ENCODE measurements at regions not wholly inside any gene's neighbourhood (a gene's known extent, or its start where the extent isn't known, plus 50 kb on each side); places are given as distances from the start of the nearest gene placed in this dataset.

GRCh38 chr11:112760396-112761059 is 200.7 kb upstream of the NCAM1 start:
- H3K27me3 ChIP-seq (ENCODE audit: control insufficient read depth, insufficient read depth, low read length): no peaks in the 10 kb centered on the region
- H3K56ac ChIP-seq (ENCODE audit: extremely low read depth, insufficient read depth, low read length): no peak overlapping the region
- no peak for ATAC-seq (ENCODE audit: low read depth)
- H2BK15ac ChIP-seq (ENCODE audit: low read depth, low read length): no peak overlapping the region
- H3K9ac ChIP-seq (ENCODE audit: low read depth, low read length): no peak overlapping the region
- no peak overlapping the region for H2AFZ ChIP-seq (replicated peaks; ENCODE audit: low read length, poor library complexity)
- H3K27ac ChIP-seq (ENCODE audit: insufficient read depth, low read length): no peak overlapping the region
- no peaks in the 10 kb centered on the region for H4K20me1 ChIP-seq (ENCODE audit: insufficient read depth, low read length)
- no peak overlapping the region for H2AK9ac ChIP-seq (replicated peaks; ENCODE audit: low read depth, low read length, poor library complexity)
- H3K36me3 ChIP-seq (ENCODE audit: control insufficient read depth, insufficient read depth, low read length): no peaks in the 10 kb centered on the region
- 67% methylated on average over 1 of the region's 7 CpGs; no CpG with 5 or more reads in 1 of the 2 experiments for WGBS, 2 experiments (ENCODE audit: extremely low coverage in 2 of 2, insufficient read length in 1 of 2)
- no peak overlapping the region for H2BK120ac ChIP-seq (ENCODE audit: low read depth, low read length)
- H3K4me2 ChIP-seq (ENCODE audit: low read depth, low read length): no peak overlapping the region
- dilution Hi-C loops (cut with HindIII; ENCODE audit: low sequenced_read_pairs, unreplicated experiment): no loop called here
- no peak overlapping the region for H3K18ac ChIP-seq (ENCODE audit: low read depth, low read length)
- in situ Hi-C loops (cut with MboI; ENCODE audit: low sequenced_read_pairs): no loop called here
- intact Hi-C loops (cut with micrococcal nuclease): no loop called here
- H3K79me1 ChIP-seq (ENCODE audit: low read depth in 1 of 2, low read length in 2 of 2): no peaks in the 10 kb centered on the region
- H3K9me1 ChIP-seq (ENCODE audit: insufficient read depth, low read length): no peaks in the 10 kb centered on the region
- ChIA-PET CTCF (no interaction called here), POLR2A (ENCODE audit: unreplicated experiment) (no interaction called here)
- DNase-seq: no peak
- H3K4me3 ChIP-seq (ENCODE audit: insufficient read depth, low read depth, low read length): no peak overlapping the region
- H2BK5ac ChIP-seq (ENCODE audit: low read depth, low read length, poor library complexity, severe bottlenecking): no peak overlapping the region
- no peak overlapping the region for H3K14ac ChIP-seq (replicated peaks; ENCODE audit: low read depth, low read length)
- no peak overlapping the region for H3K4ac ChIP-seq (ENCODE audit: low read depth, low read length)
- no peaks in the 10 kb centered on the region for H3K9me3 ChIP-seq (ENCODE audit: control insufficient read depth, insufficient read depth, low read length)
- H2BK20ac ChIP-seq (ENCODE audit: low read depth, low read length): no peak overlapping the region
- no peak overlapping the region for H4K5ac ChIP-seq (ENCODE audit: low read depth, low read length)
- H3K4me1 ChIP-seq (ENCODE audit: control insufficient read depth, insufficient read depth, low read length): no peaks in the 10 kb centered on the region
- BruUV-seq (replicated peaks): no TSS peak
- H2AK5ac ChIP-seq (ENCODE audit: low read depth, low read length): no peak overlapping the region
- H4K8ac ChIP-seq (ENCODE audit: low read depth in 2 of 2, low read length in 2 of 2): no peak overlapping the region
- TF ChIP-seq RAD21 (IDR thresholded peaks at IDR 0.05; ENCODE audit: low read length): no peak
- TF ChIP-seq USF2 (IDR thresholded peaks at IDR 0.05; ENCODE audit: low read depth, low read length): no peak
- TF ChIP-seq CHD1 (IDR thresholded peaks at IDR 0.05; ENCODE audit: low read depth, low read length): no peak
- TF ChIP-seq SMC3 (IDR thresholded peaks at IDR 0.05; ENCODE audit: low read depth, low read length): no peak
- TF ChIP-seq MAFK (IDR thresholded peaks at IDR 0.05; ENCODE audit: low read depth, low read length): no peak
- TF ChIP-seq RCOR1 (IDR thresholded peaks at IDR 0.05; ENCODE audit: insufficient replicate concordance, low read length): no peak
- no peak for TF ChIP-seq MAZ (IDR thresholded peaks at IDR 0.05; ENCODE audit: borderline replicate concordance, low read depth, low read length)
- TF ChIP-seq ELK1 (IDR thresholded peaks at IDR 0.05; ENCODE audit: borderline replicate concordance, low read depth, low read length): no peak
- TF ChIP-seq MXI1 (IDR thresholded peaks at IDR 0.05; ENCODE audit: borderline replicate concordance, low read depth, low read length): no peak
- no peak overlapping the region for H4K91ac ChIP-seq (ENCODE audit: insufficient read depth, low read depth, low read length)
- H3K23ac ChIP-seq (ENCODE audit: low read depth, low read length): no peak overlapping the region
